OCI-LY3 (cell line): ENCODE measurements at regions not wholly inside any gene's neighbourhood (a gene's known extent, or its start where the extent isn't known, plus 50 kb on each side); places are given as distances from the start of the nearest gene placed in this dataset.

ENCODE experiments used
- H2AFZ ChIP-seq: fragments of 200-600, 300-600 bp; shearing (Covaris generic); 2 replicates; pipeline ENCODE4 v1.6.0; 2014; ENCODE audit warnings: antibody characterized with exemption, low read depth, low read length
- H3K27ac ChIP-seq: fragments of 200-600, 300-600 bp; sonication (generic); 2 replicates; pipeline ENCODE4 v1.5.1; 2014; ENCODE audit warnings: mild to moderate bottlenecking, low read length, moderate library complexity, mixed read lengths
- H3K27me3 ChIP-seq: fragments of 200-600, 300-600 bp; sonication (generic); 2 replicates; pipeline ENCODE4 v1.6.1; 2014; ENCODE audit warnings: low read depth, low read length, mixed read lengths
- H3K36me3 ChIP-seq: fragments of 200-600, 300-600 bp; sonication (generic); replicated peaks from 2 replicates; pipeline ENCODE3; 2014; ENCODE audit warnings: low read depth, low read length, mixed read lengths
- H3K4me1 ChIP-seq: fragments of 300-600, 200-600 bp; sonication (generic); 2 replicates; pipeline ENCODE4 v1.6.1; 2014; ENCODE audit warnings: low read length, mixed read lengths
- H3K4me2 ChIP-seq: fragments of 200-600, 300-600 bp; sonication (generic); 2 replicates; pipeline ENCODE4 v1.6.1; 2014; ENCODE audit warnings: low read length, mixed read lengths
- H3K4me3 ChIP-seq: fragments of 300-600, 200-600 bp; sonication (generic); 2 replicates; pipeline ENCODE4 v1.5.1; 2014; ENCODE audit warnings: antibody characterized with exemption, mild to moderate bottlenecking, low read length, moderate library complexity
- H3K79me2 ChIP-seq: fragments of 300-600, 200-600 bp; shearing (Covaris generic); 2 replicates; pipeline ENCODE4 v1.6.1; 2014; ENCODE audit warnings: mild to moderate bottlenecking, low read length, mixed read lengths
- H3K9ac ChIP-seq: fragments of 300-600, 200-600 bp; shearing (Covaris generic); 2 replicates; pipeline ENCODE4 v1.6.0; 2014; ENCODE audit warnings: mild to moderate bottlenecking, low read length, moderate library complexity
- H3K9me3 ChIP-seq: fragments of 200-600, 300-600 bp; shearing (Covaris generic); 2 replicates; pipeline ENCODE4 v1.6.1; 2014; ENCODE audit warnings: low read length, mixed read lengths; ENCODE audit not compliant: insufficient read depth
- H4K20me1 ChIP-seq: fragments of 200-600, 300-600 bp; sonication (generic); 2 replicates; pipeline ENCODE4 v1.6.1; 2016; ENCODE audit warnings: low read length, mixed read lengths; ENCODE audit not compliant: insufficient read depth
- EZH2phosphoT487 ChIP-seq: fragments of 200-600 bp; shearing (Covaris generic); IDR thresholded peaks from 2 replicates; pipeline ENCODE4 v1.6.1; 2018; ENCODE audit warnings: antibody characterized with exemption, mixed run types, low read depth
- TF ChIP-seq, protein P1 (sequence below): fragments of 200-600, 300-600 bp; sonication (generic); IDR thresholded peaks from 2 replicates; pipeline ENCODE4 v1.5.1; 2014; ENCODE audit warnings: antibody characterized with exemption, low read length, low read depth

DNA sequence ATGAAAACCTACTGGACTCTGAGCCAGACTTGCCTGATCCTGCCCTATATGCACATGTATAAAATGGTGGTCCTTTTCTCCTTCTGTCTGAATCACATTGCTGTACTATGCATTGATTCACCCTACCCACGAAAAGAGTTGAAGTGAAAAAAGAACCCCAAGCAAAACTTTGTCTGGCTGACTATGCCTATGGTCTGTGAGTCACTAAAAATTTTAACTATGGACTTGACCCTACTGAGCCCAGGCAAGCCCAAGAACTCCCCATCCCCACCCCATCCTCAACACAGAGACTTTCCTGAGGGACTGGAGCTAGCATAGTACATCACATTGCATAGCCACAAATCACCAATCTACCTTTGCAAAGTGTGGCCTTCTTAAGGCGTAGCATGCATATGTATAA, 116.6 kb upstream of the TENM3 start:
- no peak overlapping the region for H3K4me3 ChIP-seq
- no peak overlapping the region for H3K4me2 ChIP-seq
- TF ChIP-seq, protein P1, sequence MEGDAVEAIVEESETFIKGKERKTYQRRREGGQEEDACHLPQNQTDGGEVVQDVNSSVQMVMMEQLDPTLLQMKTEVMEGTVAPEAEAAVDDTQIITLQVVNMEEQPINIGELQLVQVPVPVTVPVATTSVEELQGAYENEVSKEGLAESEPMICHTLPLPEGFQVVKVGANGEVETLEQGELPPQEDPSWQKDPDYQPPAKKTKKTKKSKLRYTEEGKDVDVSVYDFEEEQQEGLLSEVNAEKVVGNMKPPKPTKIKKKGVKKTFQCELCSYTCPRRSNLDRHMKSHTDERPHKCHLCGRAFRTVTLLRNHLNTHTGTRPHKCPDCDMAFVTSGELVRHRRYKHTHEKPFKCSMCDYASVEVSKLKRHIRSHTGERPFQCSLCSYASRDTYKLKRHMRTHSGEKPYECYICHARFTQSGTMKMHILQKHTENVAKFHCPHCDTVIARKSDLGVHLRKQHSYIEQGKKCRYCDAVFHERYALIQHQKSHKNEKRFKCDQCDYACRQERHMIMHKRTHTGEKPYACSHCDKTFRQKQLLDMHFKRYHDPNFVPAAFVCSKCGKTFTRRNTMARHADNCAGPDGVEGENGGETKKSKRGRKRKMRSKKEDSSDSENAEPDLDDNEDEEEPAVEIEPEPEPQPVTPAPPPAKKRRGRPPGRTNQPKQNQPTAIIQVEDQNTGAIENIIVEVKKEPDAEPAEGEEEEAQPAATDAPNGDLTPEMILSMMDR = no peak
- no peak for TF ChIP-seq EZH2phosphoT487
- peaks cover 10% of the 10 kb centered on the region; the same call in 1 of the 2 replicates for H3K9me3 ChIP-seq
- no peak overlapping the region for H2AFZ ChIP-seq
- peaks cover 6% of the 10 kb centered on the region for H3K36me3 ChIP-seq
- no peaks in the 10 kb centered on the region for H3K79me2 ChIP-seq
- H3K27me3 ChIP-seq = no peaks in the 10 kb centered on the region
- H3K4me1 ChIP-seq = no peaks in the 10 kb centered on the region
- H3K27ac ChIP-seq = no peak overlapping the region
- H3K9ac ChIP-seq = no peak overlapping the region
- H4K20me1 ChIP-seq = no peaks in the 10 kb centered on the region

DNA sequence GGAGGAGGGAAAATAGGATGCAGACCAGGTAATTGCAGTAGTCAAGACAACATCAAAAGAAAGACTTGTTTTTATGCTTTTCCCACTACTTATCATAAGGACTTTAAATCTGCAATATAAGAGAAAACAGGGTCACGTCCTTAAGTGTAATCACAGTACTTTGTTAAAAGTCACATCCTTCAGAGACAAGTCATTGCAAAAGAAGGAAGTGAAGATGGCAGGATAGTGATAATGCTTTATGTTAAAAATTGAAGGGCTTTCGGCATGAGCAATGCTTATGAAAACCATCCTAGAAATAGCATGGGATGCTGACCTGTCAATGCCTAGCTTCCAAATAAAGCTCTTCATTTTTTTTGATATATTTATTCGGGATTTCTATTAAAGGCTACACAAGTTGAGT, 110.2 kb upstream of the TENM3 start:
- H4K20me1 ChIP-seq = no peaks in the 10 kb centered on the region
- H3K27ac ChIP-seq = no peak overlapping the region
- no peak overlapping the region for H2AFZ ChIP-seq
- no peaks in the 10 kb centered on the region for H3K79me2 ChIP-seq
- H3K36me3 ChIP-seq = no peaks in the 10 kb centered on the region
- no peaks in the 10 kb centered on the region for H3K9me3 ChIP-seq
- H3K4me2 ChIP-seq = no peak overlapping the region
- H3K9ac ChIP-seq = no peak overlapping the region
- no peaks in the 10 kb centered on the region for H3K27me3 ChIP-seq
- no peak overlapping the region for H3K4me3 ChIP-seq
- H3K4me1 ChIP-seq = peaks cover 7% of the 10 kb centered on the region
- TF ChIP-seq, protein P1 = no peak
- TF ChIP-seq EZH2phosphoT487 = no peak

DNA sequence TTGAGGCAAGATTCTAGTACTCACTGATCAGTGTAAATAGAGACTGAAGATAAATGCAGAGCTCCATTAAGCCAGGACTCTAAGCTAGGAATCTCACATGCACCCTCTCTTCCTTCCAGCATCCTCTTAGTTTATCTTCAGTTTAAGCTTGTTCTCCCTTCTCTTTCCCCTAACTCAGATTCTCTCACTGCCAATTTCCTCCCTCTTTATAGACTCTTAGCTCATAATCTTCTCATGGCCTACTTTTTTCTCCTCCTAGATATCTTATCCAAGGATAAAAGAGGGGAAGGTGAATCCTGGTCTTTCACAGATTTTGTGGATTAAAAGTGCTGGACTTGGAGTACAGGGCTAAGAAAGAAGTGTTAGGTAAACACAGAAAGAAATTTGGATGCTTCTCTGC, 108.9 kb upstream of the TENM3 start:
- Histone ChIP-seq H3K79me2 (no peaks in the 10 kb centered on the region), H3K27ac (no peak overlapping the region), H3K9me3 (no peaks in the 10 kb centered on the region), H3K4me1 (peaks cover 7% of the 10 kb centered on the region), H3K4me2 (no peak overlapping the region), H3K4me3 (no peak overlapping the region), H3K9ac (no peak overlapping the region), H2AFZ (no peak overlapping the region), H3K27me3 (no peaks in the 10 kb centered on the region), H4K20me1 (no peaks in the 10 kb centered on the region), H3K36me3 (no peaks in the 10 kb centered on the region)
- TF ChIP-seq, protein P1 = no peak
- TF ChIP-seq EZH2phosphoT487 = no peak

DNA sequence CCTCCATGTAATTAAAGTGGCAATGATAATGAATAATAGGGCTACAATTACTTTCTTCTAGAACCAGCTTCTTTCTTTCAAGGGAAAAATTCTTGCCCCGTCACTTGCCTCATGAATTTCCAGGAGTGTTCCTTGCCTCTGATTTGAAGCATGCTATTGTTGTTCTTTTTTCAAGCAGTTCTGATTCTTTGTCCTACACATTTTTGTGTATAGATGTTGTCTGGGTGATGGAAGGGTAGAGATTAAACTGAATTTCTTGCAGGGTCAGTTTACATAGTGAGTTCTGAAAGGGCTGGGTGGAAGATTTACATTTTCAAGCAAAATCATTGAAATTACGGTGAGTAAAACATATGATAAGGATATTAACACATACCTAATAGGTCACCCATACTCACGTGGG, 107.0 kb upstream of the TENM3 start:
- Histone ChIP-seq H3K9ac (no peak overlapping the region), H3K4me2 (no peak overlapping the region), H2AFZ (no peak overlapping the region), H3K27me3 (no peaks in the 10 kb centered on the region), H3K79me2 (no peaks in the 10 kb centered on the region), H3K36me3 (no peaks in the 10 kb centered on the region), H3K4me1 (peaks cover 7% of the 10 kb centered on the region), H3K9me3 (no peaks in the 10 kb centered on the region), H3K27ac (no peak overlapping the region), H4K20me1 (no peaks in the 10 kb centered on the region), H3K4me3 (no peak overlapping the region)
- no peak for TF ChIP-seq EZH2phosphoT487
- TF ChIP-seq, protein P1 = no peak
